H1 (cell line): ENCODE measurements at regions not wholly inside any gene's neighbourhood (a gene's known extent, or its start where the extent isn't known, plus 50 kb on each side); places are given as distances from the start of the nearest gene placed in this dataset.

Experiments used
- CTCF ChIA-PET: fragments of 300-600 bp; sonication (Branson Sonifier 250); formaldehyde crosslinking; loops from one replicate; lab custom pipeline; 2021; ENCODE audit not compliant: partially characterized antibody; lab: Charles Lee
- POLR2A ChIA-PET: fragments of 300-600 bp; sonication (Branson Sonifier 250); formaldehyde crosslinking; loops from one replicate; lab custom pipeline; 2021; ENCODE audit warnings: inconsistent platforms; ENCODE audit not compliant: partially characterized antibody; lab: Charles Lee
- DNase-seq, 2 experiments: peaks; one replicate each; pipeline versions ENCODE4 v3.0.0 to v3.0.0-alpha.2; 2010 to 2022; ENCODE audit warnings: low spot score in 2 of 2, low read depth in 1 of 2, mixed read lengths in 1 of 2
- FAIRE-seq: peaks from 2 replicates; lab custom pipeline; 2011; peaks lifted over from hg19 to GRCh38; lab: Jason Lieb, UNC
- H2AFZ ChIP-seq: 2 replicates; pipeline ENCODE4 v1.8.1; 2012; ENCODE audit warnings: low read length, inconsistent platforms
- H2AK5ac ChIP-seq: 2 replicates; pipeline ENCODE4 v1.6.1; 2013; ENCODE audit warnings: low read depth, low read length
- H2BK120ac ChIP-seq: replicated peaks from 2 replicates; pipeline ENCODE3; 2013; ENCODE audit warnings: low read depth, low read length, inconsistent platforms
- H2BK12ac ChIP-seq: 2 replicates; pipeline ENCODE4 v1.6.1; 2013; ENCODE audit warnings: low read depth, low read length
- H2BK15ac ChIP-seq: 2 replicates; pipeline ENCODE4 v1.6.1; 2013; ENCODE audit warnings: low read length
- H2BK20ac ChIP-seq: 2 replicates; pipeline ENCODE4 v1.6.1; 2013; ENCODE audit warnings: low read length
- H2BK5ac ChIP-seq: 2 replicates; pipeline ENCODE4 v1.6.1; 2013; ENCODE audit warnings: low read depth, low read length
- H3K14ac ChIP-seq: 2 replicates; pipeline ENCODE4 v1.6.1; 2013; ENCODE audit warnings: inconsistent platforms; ENCODE audit not compliant: insufficient read length
- H3K18ac ChIP-seq: 2 replicates; pipeline ENCODE4 v1.6.1; 2013; ENCODE audit warnings: low read length; ENCODE audit errors: extremely low read depth
- H3K23ac ChIP-seq: 2 replicates; pipeline ENCODE4 v1.6.1; 2013; ENCODE audit warnings: inconsistent platforms; ENCODE audit not compliant: insufficient read length
- H3K23me2 ChIP-seq: 2 replicates; pipeline ENCODE4 v1.6.1; 2013; ENCODE audit warnings: low read depth, low read length
- H3K27ac ChIP-seq: 2 replicates; pipeline ENCODE4 v1.6.1; 2011; ENCODE audit warnings: low read depth, low read length, inconsistent platforms
- H3K27me3 ChIP-seq, 4 experiments: replicated peaks in 1 of 4; 1 replicate in 1 of 4; 2 replicates in 3 of 4; pipeline versions ENCODE4 v1.6.1 to v1.8.1; 2011 to 2013; ENCODE audit warnings: low read length in 3 of 4, mild to moderate bottlenecking in 3 of 4, inconsistent platforms in 2 of 4, mixed read lengths in 2 of 4, moderate library complexity in 1 of 4; ENCODE audit not compliant: control insufficient read depth in 3 of 4, insufficient read depth in 3 of 4; ENCODE audit errors: extremely low read depth in 1 of 4
- H3K36me3 ChIP-seq, 4 experiments: 2 replicates each; pipeline versions ENCODE4 v1.6.1 to v1.8.1; 2011 to 2013; ENCODE audit warnings: mild to moderate bottlenecking in 4 of 4, low read length in 3 of 4, moderate library complexity in 2 of 4, control low read depth in 1 of 4, inconsistent platforms in 1 of 4; ENCODE audit not compliant: insufficient read depth in 4 of 4, control insufficient read depth in 2 of 4
- H3K4ac ChIP-seq: replicated peaks from 2 replicates; pipeline ENCODE3; 2013; ENCODE audit warnings: low read length, low read depth, mixed read lengths, inconsistent platforms; ENCODE audit not compliant: insufficient read length
- H3K4me1 ChIP-seq, 4 experiments: replicated peaks in 1 of 4; 1 replicate in 1 of 4; 2 replicates in 3 of 4; pipeline versions ENCODE4 v1.6.1 to v1.8.1; 2011 to 2013; ENCODE audit warnings: low read length in 3 of 4, inconsistent platforms in 2 of 4, mixed read lengths in 1 of 4; ENCODE audit not compliant: insufficient read depth in 4 of 4, control insufficient read depth in 3 of 4
- H3K4me2 ChIP-seq, 2 experiments: 2 replicates each; pipeline versions ENCODE4 v1.6.1 to v1.8.1; 2011 to 2013; ENCODE audit warnings: low read depth in 2 of 2, low read length in 2 of 2, control low read depth in 1 of 2, inconsistent platforms in 1 of 2, mild to moderate bottlenecking in 1 of 2; ENCODE audit not compliant: insufficient read depth in 1 of 2
- H3K4me3 ChIP-seq, 4 experiments: fragments of 200-600, 300-600 bp in 1 of 4; sonication (generic), shearing (Covaris generic), sonication (Bioruptor Twin) in 1 of 4; 2 replicates each; pipeline versions ENCODE4 v1.5.1 to v1.8.1; 2011 to 2016; ENCODE audit warnings: low read length in 4 of 4, low read depth in 3 of 4, control low read depth in 2 of 4, inconsistent platforms in 2 of 4, mild to moderate bottlenecking in 2 of 4, mixed read lengths in 1 of 4, moderate library complexity in 1 of 4; ENCODE audit not compliant: insufficient read depth in 2 of 4; ENCODE audit errors: extremely low read depth in 1 of 4
- H3K56ac ChIP-seq: replicated peaks from 2 replicates; pipeline ENCODE3; 2013; ENCODE audit warnings: low read depth, mild to moderate bottlenecking, mixed read lengths, low read length, inconsistent platforms; ENCODE audit not compliant: insufficient read length
- H3K79me1 ChIP-seq: 2 replicates; pipeline ENCODE4 v1.6.1; 2013; ENCODE audit warnings: low read depth, low read length, control low read depth
- H3K79me2 ChIP-seq, 2 experiments: 2 replicates each; pipeline versions ENCODE4 v1.6.1 to v1.8.1; 2012 to 2013; ENCODE audit warnings: low read length in 2 of 2, mild to moderate bottlenecking in 2 of 2, inconsistent platforms in 1 of 2; ENCODE audit not compliant: insufficient read depth in 2 of 2, control insufficient read depth in 1 of 2
- H3K9ac ChIP-seq, 4 experiments: replicated peaks in 1 of 4; 1 replicate in 1 of 4; 2 replicates in 3 of 4; pipeline versions ENCODE4 v1.6.1 to v1.8.1; 2011 to 2013; ENCODE audit warnings: low read depth in 3 of 4, low read length in 3 of 4, control low read depth in 2 of 4, mild to moderate bottlenecking in 2 of 4, moderate library complexity in 2 of 4, inconsistent platforms in 1 of 4; ENCODE audit errors: extremely low read depth in 1 of 4
- H3K9me3 ChIP-seq, 2 experiments: 2 replicates each; pipeline versions ENCODE4 v1.6.1 to v1.8.1; 2012 to 2013; ENCODE audit warnings: mild to moderate bottlenecking in 2 of 2, moderate library complexity in 2 of 2, control low read depth in 1 of 2, inconsistent platforms in 1 of 2, low read depth in 1 of 2, low read length in 1 of 2, mixed read lengths in 1 of 2; ENCODE audit not compliant: insufficient read depth in 2 of 2
- H4K20me1 ChIP-seq, 2 experiments: replicated peaks in 1 of 2; 2 replicates each; pipeline versions ENCODE3 to v1.8.1; 2011 to 2013; ENCODE audit warnings: inconsistent platforms in 2 of 2, low read length in 2 of 2, mild to moderate bottlenecking in 1 of 2; ENCODE audit not compliant: insufficient read depth in 2 of 2, control insufficient read depth in 1 of 2
- H4K5ac ChIP-seq: 2 replicates; pipeline ENCODE4 v1.6.1; 2013; ENCODE audit warnings: low read length, low read depth, mixed read lengths, inconsistent platforms; ENCODE audit not compliant: insufficient read length
- H4K8ac ChIP-seq: 2 replicates; pipeline ENCODE4 v1.8.0; 2013; ENCODE audit warnings: mild to moderate bottlenecking, moderate library complexity, low read length, inconsistent platforms; ENCODE audit not compliant: insufficient read depth; ENCODE audit errors: extremely low read depth
- H4K91ac ChIP-seq: replicated peaks from 2 replicates; pipeline ENCODE3; 2013; ENCODE audit warnings: low read length, mixed read lengths, inconsistent platforms; ENCODE audit not compliant: insufficient read length
- CBX8 ChIP-seq: fragments of 300-800, 300-1000 bp; sonication (generic); IDR thresholded peaks from 2 replicates; pipeline ENCODE4 v1.7.1; 2016; ENCODE audit warnings: low read depth, low read length, borderline replicate concordance
- ZNF274 ChIP-seq: IDR thresholded peaks from 2 replicates; pipeline ENCODE4 v1.7.0; 2012; ENCODE audit warnings: low read length, borderline replicate concordance; ENCODE audit errors: extremely low read depth
- WGBS, 2 experiments: shearing (Covaris generic) in 1 of 2; methylation state at CpG; one replicate each; pipeline versions ENCODE4 v1.1.6 to v1.1.7; 2013 to 2015; ENCODE audit warnings: low lambda C conversion rate in 2 of 2, mixed read lengths in 2 of 2, inconsistent platforms in 1 of 2, low coverage in 1 of 2, missing lambda C conversion rate in 1 of 2; ENCODE audit not compliant: insufficient replicate concordance in 2 of 2, insufficient coverage in 1 of 2, insufficient read length in 1 of 2; ENCODE audit errors: extremely low coverage in 1 of 2, missing lambda C conversion rate in 1 of 2; 5-methylcytosine and 5-hydroxymethylcytosine counted together

DNA sequence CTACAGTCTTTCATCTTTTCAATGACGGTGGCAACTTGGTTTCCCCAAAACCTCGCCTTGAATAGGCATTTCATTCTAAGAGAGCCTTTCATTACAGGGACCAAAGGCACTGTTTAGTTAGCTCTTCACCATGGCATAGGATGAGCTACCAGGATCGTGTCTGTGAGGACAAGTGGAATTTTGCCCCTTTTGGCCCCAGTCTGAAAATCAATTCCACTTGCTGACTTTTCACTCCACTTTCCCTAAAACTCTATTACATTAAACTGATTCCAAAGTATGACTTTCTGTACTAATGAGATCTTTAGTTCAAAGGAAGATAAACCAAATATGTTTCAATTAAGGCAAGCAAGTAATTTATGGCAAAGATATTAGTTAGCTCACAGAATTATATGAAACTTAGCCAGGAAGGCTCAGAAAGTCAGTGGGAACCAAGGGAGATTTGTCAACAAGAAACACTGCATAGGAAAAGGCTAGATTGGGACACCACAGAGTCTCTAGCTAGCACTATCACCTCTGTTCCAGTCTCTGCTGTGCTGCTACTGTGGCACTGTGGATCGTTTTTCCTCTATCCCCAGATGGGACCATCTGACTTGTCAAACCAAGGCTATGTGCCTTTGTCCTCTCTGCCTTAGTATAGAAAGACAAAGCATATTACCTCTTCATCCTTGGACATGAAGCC, 145.6 kb downstream of the SLC7A11 start:
- Histone ChIP-seq H3K4me3 (no peak overlapping the region), H2AK5ac (no peak overlapping the region), H3K23me2 (no peaks in the 10 kb centered on the region), H3K23ac (no peak overlapping the region), H2BK20ac (no peak overlapping the region), H2AFZ (0 out of 2 replicates have a peak overlapping the region, but pooled peaks have one; percentile 21), H3K79me2 (no peaks in the 10 kb centered on the region), H2BK120ac (no peak overlapping the region), H3K4ac (no peak overlapping the region), H2BK5ac (no peak overlapping the region), H4K8ac (no peak overlapping the region), H4K5ac (no peak overlapping the region), H3K79me1 (no peaks in the 10 kb centered on the region), H3K9me3 (no peaks in the 10 kb centered on the region), H3K4me2 (no peak overlapping the region), H3K14ac (no peak overlapping the region), H3K27ac (no peak overlapping the region), H2BK15ac (no peak overlapping the region), H3K27me3 (no peaks in the 10 kb centered on the region), H3K18ac (no peak overlapping the region), H3K56ac (no peak overlapping the region), H2BK12ac (no peak overlapping the region), H3K36me3 (no peaks in the 10 kb centered on the region), H4K91ac (no peak overlapping the region), H4K20me1 (no peaks in the 10 kb centered on the region), H3K9ac (no peak overlapping the region), H3K4me1 (peaks cover 0 to 4% (median 0%) of the 10 kb centered on the region in 4 experiments; a peak in 1 of 7 replicates)
- FAIRE-seq (no peak), DNase-seq (no peak)
- ChIA-PET POLR2A (no interaction called here), CTCF (interaction anchor here (1.0 to 1.7 kb wide), 4 partner anchors 52 to 713 kb away, joined by 3 to 4 read pairs (median 4); no protein-coding TSS in a partner anchor)
- 84% methylated on average over 2 of the region's 4 CpGs; no CpG with 5 or more reads in 1 of the 2 experiments for WGBS, 2 experiments
- TF ChIP-seq ZNF274 (no peak), CBX8 (no peak)
